ENCODE measurements at regions not wholly inside any gene's neighbourhood (a gene's known extent, or its start where the extent isn't known, plus 50 kb on each side); places are given as distances from the start of the nearest gene placed in this dataset.

DNA sequence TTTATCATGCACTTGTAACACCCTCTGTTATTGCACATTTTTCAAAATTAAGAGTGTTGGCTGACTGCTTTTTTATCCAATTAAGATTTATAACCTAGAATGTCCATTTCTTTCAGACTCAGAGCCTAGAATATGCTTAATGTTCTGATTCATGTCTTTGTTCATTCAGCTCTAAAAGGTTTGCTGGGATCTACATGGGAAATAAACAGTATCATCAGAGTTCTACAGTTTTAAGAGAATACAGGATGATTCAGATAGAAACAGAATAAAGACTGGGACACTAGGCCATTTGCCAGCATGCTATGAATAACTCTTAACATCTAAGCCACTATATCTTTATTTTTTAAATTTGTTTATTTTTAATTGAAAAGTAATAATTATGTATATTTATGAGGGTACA lies 713.7 kb upstream of the CHAC2 start:
- no peaks in the 10 kb centered on the region for H3K36me3 Mint-ChIP-seq (ENCODE audit: insufficient read depth)
- TF ChIP-seq, protein P1, sequence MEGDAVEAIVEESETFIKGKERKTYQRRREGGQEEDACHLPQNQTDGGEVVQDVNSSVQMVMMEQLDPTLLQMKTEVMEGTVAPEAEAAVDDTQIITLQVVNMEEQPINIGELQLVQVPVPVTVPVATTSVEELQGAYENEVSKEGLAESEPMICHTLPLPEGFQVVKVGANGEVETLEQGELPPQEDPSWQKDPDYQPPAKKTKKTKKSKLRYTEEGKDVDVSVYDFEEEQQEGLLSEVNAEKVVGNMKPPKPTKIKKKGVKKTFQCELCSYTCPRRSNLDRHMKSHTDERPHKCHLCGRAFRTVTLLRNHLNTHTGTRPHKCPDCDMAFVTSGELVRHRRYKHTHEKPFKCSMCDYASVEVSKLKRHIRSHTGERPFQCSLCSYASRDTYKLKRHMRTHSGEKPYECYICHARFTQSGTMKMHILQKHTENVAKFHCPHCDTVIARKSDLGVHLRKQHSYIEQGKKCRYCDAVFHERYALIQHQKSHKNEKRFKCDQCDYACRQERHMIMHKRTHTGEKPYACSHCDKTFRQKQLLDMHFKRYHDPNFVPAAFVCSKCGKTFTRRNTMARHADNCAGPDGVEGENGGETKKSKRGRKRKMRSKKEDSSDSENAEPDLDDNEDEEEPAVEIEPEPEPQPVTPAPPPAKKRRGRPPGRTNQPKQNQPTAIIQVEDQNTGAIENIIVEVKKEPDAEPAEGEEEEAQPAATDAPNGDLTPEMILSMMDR (IDR thresholded peaks at IDR 0.05; ENCODE audit: unreplicated experiment): no peak
- DNase-seq (ENCODE audit: low spot score, unreplicated experiment): no peak
- no peak overlapping the region for H3K27ac Mint-ChIP-seq
- no peaks in the 10 kb centered on the region for H3K4me1 Mint-ChIP-seq (ENCODE audit: low read depth)
- no peaks in the 10 kb centered on the region for H3K27me3 Mint-ChIP-seq
- H3K4me3 Mint-ChIP-seq (ENCODE audit: low read depth): no peak overlapping the region
- H3K9me3 Mint-ChIP-seq (ENCODE audit: low read depth): no peaks in the 10 kb centered on the region

DNA sequence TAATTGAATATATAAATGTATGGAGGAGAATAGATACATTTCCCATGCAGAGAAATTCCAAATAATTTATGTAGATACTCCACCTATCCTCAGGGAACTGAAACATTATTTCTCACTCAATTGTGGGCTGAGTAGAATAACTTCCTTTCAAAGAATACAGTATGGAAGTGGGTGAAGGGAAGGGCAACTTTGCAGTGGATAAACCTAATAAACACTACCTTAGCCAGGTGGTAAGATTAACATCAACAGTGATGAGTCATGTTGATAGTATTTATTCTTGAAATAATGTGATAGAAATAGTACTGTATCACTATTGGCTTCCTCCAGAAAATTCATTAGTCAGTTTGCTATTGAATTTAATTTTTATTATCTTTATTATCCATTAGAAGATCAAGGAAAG lies 716.4 kb upstream of the CHAC2 start:
- no peak overlapping the region for H3K4me3 Mint-ChIP-seq (ENCODE audit: low read depth)
- TF ChIP-seq, protein P1 (IDR thresholded peaks at IDR 0.05; ENCODE audit: unreplicated experiment): no peak
- no peak for DNase-seq (ENCODE audit: low spot score, unreplicated experiment)
- no peaks in the 10 kb centered on the region for H3K36me3 Mint-ChIP-seq (ENCODE audit: insufficient read depth)
- no peak overlapping the region for H3K27ac Mint-ChIP-seq
- H3K27me3 Mint-ChIP-seq: no peaks in the 10 kb centered on the region
- H3K9me3 Mint-ChIP-seq (ENCODE audit: low read depth): peaks cover 5% of the 10 kb centered on the region
- H3K4me1 Mint-ChIP-seq (ENCODE audit: low read depth): no peaks in the 10 kb centered on the region

- DNase-seq (ENCODE audit: low spot score, unreplicated experiment): no peak
- H3K27me3 Mint-ChIP-seq: no peaks in the 10 kb centered on the region
- H3K4me1 Mint-ChIP-seq (ENCODE audit: low read depth): no peaks in the 10 kb centered on the region
- H3K36me3 Mint-ChIP-seq (ENCODE audit: insufficient read depth): no peaks in the 10 kb centered on the region
- no peak overlapping the region for H3K27ac Mint-ChIP-seq
- no peak overlapping the region for H3K4me3 Mint-ChIP-seq (ENCODE audit: low read depth)
- TF ChIP-seq, protein P1 (IDR thresholded peaks at IDR 0.05; ENCODE audit: unreplicated experiment): peak; percentile 30
- peaks cover 4% of the 10 kb centered on the region for H3K9me3 Mint-ChIP-seq (ENCODE audit: low read depth)
These were observed 726.9 kb upstream of the CHAC2 start for GRCh38 chr2:53040536-53041229.

GRCh38 chr2:53036196-53036595 lies 731.4 kb upstream of the CHAC2 start:
- DNase-seq (ENCODE audit: low spot score, unreplicated experiment): no peak
- H3K27me3 Mint-ChIP-seq: no peaks in the 10 kb centered on the region
- H3K9me3 Mint-ChIP-seq (ENCODE audit: low read depth): no peaks in the 10 kb centered on the region
- no peak overlapping the region for H3K4me3 Mint-ChIP-seq (ENCODE audit: low read depth)
- no peak overlapping the region for H3K27ac Mint-ChIP-seq
- TF ChIP-seq, protein P1 (IDR thresholded peaks at IDR 0.05; ENCODE audit: unreplicated experiment): no peak
- H3K36me3 Mint-ChIP-seq (ENCODE audit: insufficient read depth): no peaks in the 10 kb centered on the region
- no peaks in the 10 kb centered on the region for H3K4me1 Mint-ChIP-seq (ENCODE audit: low read depth)

- TF ChIP-seq, protein P1 (IDR thresholded peaks at IDR 0.05; ENCODE audit: unreplicated experiment): no peak
- Mint-ChIP-seq H3K36me3 (ENCODE audit: insufficient read depth) (no peaks in the 10 kb centered on the region), H3K27ac (no peak overlapping the region), H3K9me3 (ENCODE audit: low read depth) (no peaks in the 10 kb centered on the region), H3K4me3 (ENCODE audit: low read depth) (no peak overlapping the region), H3K27me3 (no peaks in the 10 kb centered on the region), H3K4me1 (ENCODE audit: low read depth) (no peaks in the 10 kb centered on the region)
- DNase-seq (ENCODE audit: low spot score, unreplicated experiment): no peak
These were observed 732.5 kb upstream of the CHAC2 start for GRCh38 chr2:53035153-53035552.

Data from progenitor cell of endocrine pancreas (in vitro differentiated cells).